GM12874 (cell line): ENCODE measurements at regions not wholly inside any gene's neighbourhood (a gene's known extent, or its start where the extent isn't known, plus 50 kb on each side); places are given as distances from the start of the nearest gene placed in this dataset.

Experiments used
- CTCF ChIP-seq: IDR thresholded peaks from 2 replicates; pipeline ENCODE4 v1.5.1; 2011; ENCODE audit warnings: low read depth, mild to moderate bottlenecking, control low read depth, low read length, moderate library complexity; ENCODE audit not compliant: insufficient read depth

- TF ChIP-seq CTCF = no peak
Measured at GRCh38 chr3:61460636-61461035, 100.7 kb upstream of the PTPRG start.

- no peak for TF ChIP-seq CTCF
Measured at GRCh38 chr3:61463191-61463590, 98.2 kb upstream of the PTPRG start.

- TF ChIP-seq CTCF = no peak
Measured at GRCh38 chr3:61464518-61465140, 96.7 kb upstream of the PTPRG start.

GRCh38 chr3:61466357-61466756 lies 95.0 kb upstream of the PTPRG start:
- no peak for TF ChIP-seq CTCF

GRCh38 chr3:61483997-61484396 lies 77.4 kb upstream of the PTPRG start:
- TF ChIP-seq CTCF = no peak

- no peak for TF ChIP-seq CTCF
Measured at GRCh38 chr3:61493339-61493738, 68.0 kb upstream of the PTPRG start.

GRCh38 chr3:61497463-61497862 lies 63.9 kb upstream of the PTPRG start:
- TF ChIP-seq CTCF = no peak

- TF ChIP-seq CTCF = no peak
Measured at GRCh38 chr3:61505197-61505596, 56.2 kb upstream of the PTPRG start.
